GM12873 (cell line): ENCODE measurements at regions not wholly inside any gene's neighbourhood (a gene's known extent, or its start where the extent isn't known, plus 50 kb on each side); places are given as distances from the start of the nearest gene placed in this dataset.

ENCODE experiments used
- CTCF ChIP-seq: IDR thresholded peaks from 2 replicates; pipeline ENCODE4 v1.5.1; 2012; ENCODE audit warnings: low read depth, mild to moderate bottlenecking, moderate library complexity, low read length, control low read depth; ENCODE audit not compliant: insufficient read depth; ENCODE audit errors: missing control alignments

DNA sequence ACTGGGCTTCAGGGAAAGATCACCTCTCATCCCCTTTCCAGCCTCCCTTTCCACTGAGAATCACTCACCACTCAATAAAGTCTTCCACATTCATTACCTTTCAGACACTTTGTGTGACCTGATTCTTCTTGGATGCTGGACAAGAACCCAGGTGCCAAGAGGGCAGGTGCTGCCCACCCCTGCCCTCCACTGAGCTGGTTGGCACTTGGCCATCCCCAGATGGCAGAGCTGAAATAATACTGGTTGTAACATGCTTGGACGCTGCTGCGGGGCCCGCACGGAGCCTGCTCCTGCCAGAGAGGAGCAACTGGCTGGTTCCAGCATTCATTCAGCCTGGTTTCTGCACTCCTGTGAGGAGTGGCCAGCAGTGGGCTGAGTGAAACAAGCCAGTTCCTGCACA lies 386.7 kb upstream of the CCDC196 start:
- TF ChIP-seq CTCF: no peak

DNA sequence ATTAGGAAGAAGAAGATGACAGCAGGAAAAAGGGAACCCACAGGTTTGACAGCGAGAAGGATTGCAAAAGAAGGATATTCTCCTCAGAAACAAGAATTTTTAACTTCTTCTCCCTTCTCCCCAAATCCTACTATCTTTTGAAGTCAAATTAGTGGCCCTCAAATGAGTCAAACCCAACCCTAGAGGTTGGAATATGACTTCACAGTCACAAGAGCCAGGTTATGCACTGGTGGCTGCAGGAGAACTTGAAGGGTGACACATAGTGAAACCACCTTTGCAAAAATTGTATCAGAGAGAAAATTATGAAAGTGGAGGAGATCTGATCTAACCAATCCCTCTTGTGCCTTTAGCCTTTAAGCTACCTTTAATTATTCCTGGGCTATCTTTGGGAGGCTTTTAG lies 386.2 kb upstream of the CCDC196 start:
- no peak for TF ChIP-seq CTCF

- TF ChIP-seq CTCF: no peak
Measured at GRCh38 chr14:66101662-66102061, 384.5 kb upstream of the CCDC196 start.

- TF ChIP-seq CTCF: no peak
Measured at GRCh38 chr14:66104486-66104885, 381.7 kb upstream of the CCDC196 start.

DNA sequence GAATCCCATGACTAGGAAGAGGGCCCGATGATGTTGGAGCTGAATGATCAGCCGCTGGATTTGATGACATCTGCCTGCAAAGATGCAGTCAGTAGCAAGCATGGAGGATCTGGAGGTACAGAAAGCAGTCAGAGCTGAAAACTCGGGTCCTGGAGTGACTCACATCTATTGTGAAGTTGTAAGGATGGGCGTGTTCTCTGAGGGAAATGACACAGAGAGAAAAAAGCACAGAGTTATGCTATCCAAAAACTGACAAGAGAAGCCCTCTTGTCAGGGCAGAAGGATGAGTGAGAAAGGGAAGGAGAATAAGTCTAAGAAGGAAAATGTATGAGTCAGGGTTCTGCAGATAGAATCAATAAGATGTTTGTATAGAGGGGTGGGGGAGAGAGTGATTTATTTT lies 380.4 kb upstream of the CCDC196 start:
- no peak for TF ChIP-seq CTCF

DNA sequence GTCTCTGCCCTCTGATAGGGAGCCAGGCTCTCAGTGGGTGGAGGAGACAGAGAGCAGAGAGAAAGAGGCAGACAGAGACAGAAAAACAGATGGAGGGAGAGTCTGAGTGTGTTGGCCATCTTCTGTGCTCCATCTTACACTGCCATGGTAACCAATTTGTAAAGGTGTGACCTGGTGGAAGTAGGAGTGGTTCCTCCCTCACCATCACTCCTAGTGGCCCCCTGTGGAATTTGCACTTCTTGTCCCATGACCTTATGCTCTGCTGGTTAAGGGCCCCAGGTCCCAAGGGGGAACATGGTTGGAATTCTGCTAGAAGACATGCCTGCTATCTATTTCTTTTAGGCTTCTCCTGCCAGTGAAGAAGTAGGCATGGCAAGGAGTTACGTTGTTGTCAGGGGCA lies 376.7 kb upstream of the CCDC196 start:
- TF ChIP-seq CTCF: peak; percentile 41

DNA sequence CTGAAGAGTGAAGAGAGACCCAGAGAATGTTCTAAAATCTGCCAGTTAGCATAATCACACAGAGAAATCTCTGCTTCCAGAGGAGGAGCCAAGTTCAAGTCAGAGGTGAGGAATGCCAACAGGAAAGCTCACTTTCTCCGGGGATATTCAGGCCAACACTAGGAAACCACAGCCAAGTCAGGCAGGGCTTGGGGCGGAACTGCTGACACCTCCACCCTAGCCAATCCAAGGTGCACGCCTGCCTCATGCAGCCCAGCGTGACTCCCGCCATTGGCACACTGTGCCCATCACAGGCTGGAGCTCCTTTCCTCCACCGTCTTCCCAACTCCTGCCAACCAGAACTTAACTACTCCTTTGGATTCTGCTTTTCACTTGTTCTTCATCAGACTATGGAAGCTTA lies 374.3 kb upstream of the CCDC196 start:
- no peak for TF ChIP-seq CTCF

DNA sequence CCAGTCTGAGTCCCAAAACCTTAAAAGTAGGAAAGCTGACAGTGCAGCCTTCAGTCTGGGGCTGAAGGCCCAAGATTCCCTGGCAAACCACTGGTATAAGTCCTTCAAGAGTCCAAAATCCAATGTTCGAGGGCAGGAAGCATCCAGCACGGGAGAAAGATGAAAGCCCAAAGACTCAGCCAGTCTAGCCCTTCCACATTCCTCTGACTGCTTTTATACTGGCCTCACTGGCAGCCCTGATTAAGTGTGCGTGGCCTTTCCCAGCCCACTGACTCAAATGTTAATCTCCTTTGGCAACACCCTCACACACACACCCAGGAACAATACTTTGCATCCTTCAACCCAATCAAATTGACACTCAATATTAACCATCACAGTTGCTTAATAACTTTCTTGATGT lies 372.1 kb upstream of the CCDC196 start:
- no peak for TF ChIP-seq CTCF
